IPS DF 4.7 (cell line): ENCODE measurements at regions not wholly inside any gene's neighbourhood (a gene's known extent, or its start where the extent isn't known, plus 50 kb on each side); places are given as distances from the start of the nearest gene placed in this dataset.

Source experiments
- DNase-seq: peaks from one replicate; pipeline ENCODE4 v3.0.0-alpha.2; 2013; ENCODE audit warnings: low spot score; ENCODE audit errors: extremely low read depth

DNA sequence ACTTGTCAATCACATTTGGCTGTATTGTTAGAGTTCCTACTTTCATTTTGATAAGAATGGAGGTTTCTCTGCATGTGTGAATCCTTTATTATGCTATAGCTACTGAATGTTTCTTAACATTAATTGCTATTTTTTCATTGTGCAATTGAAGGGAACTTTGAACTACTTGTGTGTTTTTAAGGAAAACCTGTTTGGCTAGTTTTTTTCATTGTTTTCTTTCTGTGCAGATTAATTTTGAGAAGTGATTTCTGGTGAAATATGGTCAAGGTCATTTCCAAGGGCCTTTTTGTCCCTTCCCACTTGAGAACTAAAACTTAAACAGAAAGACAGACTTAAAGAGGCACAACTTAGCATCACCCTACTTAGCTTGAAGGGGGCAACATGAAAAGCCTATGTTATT, 1309.2 kb upstream of the WWC1 start:
- no peak for DNase-seq

- DNase-seq: no peak
Measured at GRCh38 chr5:166991601-166992000, 1299.8 kb upstream of the WWC1 start.

GRCh38 chr5:166992108-166992507, 1299.3 kb upstream of the WWC1 start:
- no peak for DNase-seq

DNA sequence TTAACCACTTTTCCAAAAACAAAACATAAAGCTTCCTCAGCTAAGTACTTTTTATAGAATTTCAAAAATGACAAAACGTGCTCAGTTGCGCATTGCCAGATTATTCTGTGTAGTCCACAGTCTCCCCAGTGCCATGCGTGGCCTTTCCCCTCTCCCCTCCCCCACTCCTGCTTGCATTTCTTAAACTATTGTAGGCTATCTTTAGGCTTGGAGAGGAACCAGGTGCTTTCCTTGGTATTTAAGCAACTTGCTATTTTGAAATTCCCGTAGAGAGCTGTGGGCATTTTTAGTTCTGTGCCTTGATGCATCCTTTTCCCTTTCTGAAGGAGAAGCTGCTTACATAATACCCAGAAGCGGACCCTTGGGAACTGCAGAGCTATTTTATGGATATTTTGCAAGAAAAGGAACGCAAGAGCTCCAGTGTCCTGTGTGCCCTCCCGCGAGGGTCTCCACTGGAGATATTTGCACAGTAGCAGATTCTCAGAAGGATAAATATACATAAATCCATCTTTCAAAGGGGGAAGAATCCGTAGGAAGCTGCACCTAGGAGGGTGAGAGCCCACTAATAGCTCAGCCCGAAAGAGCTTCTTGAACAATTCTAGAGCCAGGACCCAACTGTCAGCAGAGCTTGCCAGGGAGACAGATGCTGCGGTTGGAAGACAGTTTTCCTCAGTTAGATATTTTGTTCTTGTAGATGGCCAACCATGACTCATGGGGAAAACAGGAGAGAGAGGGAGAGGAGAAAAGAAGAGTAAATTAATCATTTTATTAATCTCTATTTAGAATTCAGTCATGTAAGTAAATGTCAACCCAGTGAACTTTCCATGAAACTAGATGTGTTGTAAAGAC, 1298.3 kb upstream of the WWC1 start:
- no peak for DNase-seq

- DNase-seq: no peak
Measured at GRCh38 chr5:166994226-166994625, 1297.2 kb upstream of the WWC1 start.

GRCh38 chr5:167001246-167001645, 1290.2 kb upstream of the WWC1 start:
- no peak for DNase-seq

DNA sequence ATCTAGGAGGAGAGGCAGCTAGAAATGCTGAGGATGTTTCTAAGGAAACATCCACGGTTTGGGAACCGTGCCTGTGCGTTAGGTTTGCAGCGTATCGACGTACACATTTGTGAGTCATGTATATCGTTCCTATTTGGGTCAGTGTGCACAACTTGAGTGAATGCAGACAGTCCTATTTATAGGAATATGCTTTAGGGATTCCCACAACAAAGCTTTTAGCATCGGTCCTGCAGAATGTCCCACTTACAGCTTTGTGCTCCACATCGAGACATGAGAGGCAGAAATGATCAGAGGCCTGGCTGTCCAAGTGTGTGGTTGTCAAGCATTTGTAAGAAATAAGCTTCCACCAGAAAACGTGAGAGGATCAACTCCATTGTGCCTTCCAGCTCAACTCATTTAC, 1282.7 kb upstream of the WWC1 start:
- DNase-seq: no peak

- no peak for DNase-seq
Measured at GRCh38 chr5:167011196-167011595, 1280.2 kb upstream of the WWC1 start.

- DNase-seq: no peak
Measured at GRCh38 chr5:167012123-167013034, 1279.1 kb upstream of the WWC1 start.

DNA sequence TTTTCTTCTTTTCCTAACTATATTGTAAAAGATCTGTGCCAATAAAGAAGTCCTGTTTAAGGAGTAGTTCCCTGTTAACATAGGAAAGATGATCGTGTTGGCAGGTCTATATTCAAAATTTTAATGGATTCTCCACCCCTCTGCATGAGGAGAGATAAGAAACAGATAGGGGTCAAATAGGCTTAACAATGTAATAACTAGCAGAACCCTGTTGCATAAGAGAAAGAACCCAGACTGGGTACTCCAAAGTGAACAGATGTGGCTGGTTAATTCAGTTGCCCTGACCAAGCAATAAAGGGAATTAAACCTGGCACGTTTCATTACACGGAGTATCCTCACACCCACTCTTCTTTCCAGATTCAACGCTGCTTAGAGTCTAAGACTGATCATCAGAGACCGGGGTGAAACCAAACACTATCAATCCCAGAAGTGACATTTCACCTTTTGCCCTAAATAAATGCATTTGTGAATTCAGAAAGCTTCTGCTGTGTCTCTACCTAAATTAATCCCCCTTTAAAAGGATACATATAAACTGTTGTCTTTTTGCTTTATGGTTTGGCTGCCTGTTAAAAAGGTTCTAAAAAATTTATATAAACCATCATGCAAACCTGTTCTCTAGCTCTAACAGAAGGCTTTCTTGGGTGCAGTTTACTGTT, 1276.9 kb upstream of the WWC1 start:
- DNase-seq: no peak

DNA sequence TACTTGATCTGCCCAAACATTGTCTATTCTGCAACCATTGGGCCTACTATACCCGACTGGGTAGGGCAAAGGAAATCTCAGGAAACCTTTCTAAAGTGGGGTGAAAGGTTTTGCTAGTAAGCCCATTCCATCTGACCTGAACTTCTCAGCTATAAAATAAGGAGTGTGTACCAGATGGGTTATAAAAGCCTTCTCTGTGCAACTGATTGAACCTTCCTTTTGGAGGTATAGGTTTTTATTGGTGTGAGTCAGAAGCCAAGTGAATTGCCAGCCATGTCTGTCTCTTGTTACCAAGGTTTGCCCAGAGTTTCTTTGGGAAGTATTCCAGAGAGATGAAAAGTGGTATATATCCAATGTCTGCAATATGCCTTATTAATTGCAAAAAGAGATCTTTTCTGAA, 1271.0 kb upstream of the WWC1 start:
- DNase-seq: no peak

DNA sequence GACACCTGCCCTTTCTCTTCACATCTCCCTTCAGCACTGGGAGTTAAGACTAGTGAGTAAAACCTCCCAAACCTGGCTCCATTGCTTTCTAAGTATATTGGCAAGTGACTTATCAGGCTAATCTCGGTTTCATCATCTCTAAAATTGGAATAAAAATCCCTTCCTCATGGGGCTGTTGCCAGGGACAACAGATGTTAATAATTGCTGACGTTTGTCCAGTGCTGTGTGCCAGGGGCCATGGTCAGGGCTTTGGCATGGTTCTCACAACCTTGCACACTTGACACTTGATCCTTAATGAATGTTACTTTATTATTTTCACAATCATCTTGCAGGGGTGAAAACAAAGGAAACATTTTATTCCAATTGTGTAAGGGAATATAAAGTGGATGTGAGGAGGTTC, 1262.0 kb upstream of the WWC1 start:
- no peak for DNase-seq

- peak; percentile 66 for DNase-seq
Measured at GRCh38 chr5:167030500-167031120, 1260.8 kb upstream of the WWC1 start.

DNA sequence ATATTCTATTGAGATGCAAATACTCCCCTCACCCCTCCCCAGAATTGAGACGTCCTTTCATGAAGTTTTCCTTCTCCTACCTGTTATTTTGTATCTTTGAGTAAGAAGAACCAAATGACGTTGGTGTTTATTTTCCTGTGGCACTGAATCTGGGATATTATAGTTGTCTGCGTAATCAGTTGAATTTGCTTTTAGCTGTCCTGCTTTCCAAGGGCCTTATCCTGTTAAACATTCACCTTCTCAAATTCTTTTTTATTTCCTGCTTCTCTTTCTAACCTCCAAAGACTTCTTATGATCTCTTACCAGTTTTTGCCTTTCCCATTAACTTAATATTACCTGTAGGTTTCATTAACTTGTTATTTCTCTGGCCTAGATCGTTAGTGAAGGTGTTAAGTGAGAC, 1254.9 kb upstream of the WWC1 start:
- DNase-seq: no peak

DNA sequence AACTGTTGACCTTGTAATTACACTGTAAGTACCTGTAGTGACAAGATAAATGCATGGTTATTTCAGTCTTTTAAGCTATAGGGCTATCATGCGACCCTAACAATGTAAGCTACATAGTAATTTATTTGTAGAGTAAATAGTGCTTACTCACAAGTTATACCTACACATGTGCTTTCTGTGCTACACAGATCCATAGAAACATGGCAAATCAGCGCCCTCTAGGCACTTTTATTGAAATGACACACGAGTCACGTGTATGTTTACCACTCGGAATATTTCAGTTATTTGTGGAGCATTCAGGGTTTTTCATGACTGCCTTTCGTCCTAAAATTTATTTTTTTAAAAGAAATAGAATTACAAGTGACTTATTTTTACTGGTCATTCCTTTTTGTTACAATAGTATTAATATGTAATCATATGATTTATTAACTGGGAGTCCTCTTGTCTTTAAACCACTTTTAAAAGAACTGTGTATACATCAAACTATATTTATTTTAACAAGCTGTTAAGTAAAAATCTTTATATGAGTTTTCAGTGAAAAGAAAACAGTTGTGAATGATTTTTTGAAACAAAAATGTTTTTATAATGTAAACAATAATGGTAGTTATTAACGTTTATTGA, 1242.3 kb upstream of the WWC1 start:
- DNase-seq: no peak

DNA sequence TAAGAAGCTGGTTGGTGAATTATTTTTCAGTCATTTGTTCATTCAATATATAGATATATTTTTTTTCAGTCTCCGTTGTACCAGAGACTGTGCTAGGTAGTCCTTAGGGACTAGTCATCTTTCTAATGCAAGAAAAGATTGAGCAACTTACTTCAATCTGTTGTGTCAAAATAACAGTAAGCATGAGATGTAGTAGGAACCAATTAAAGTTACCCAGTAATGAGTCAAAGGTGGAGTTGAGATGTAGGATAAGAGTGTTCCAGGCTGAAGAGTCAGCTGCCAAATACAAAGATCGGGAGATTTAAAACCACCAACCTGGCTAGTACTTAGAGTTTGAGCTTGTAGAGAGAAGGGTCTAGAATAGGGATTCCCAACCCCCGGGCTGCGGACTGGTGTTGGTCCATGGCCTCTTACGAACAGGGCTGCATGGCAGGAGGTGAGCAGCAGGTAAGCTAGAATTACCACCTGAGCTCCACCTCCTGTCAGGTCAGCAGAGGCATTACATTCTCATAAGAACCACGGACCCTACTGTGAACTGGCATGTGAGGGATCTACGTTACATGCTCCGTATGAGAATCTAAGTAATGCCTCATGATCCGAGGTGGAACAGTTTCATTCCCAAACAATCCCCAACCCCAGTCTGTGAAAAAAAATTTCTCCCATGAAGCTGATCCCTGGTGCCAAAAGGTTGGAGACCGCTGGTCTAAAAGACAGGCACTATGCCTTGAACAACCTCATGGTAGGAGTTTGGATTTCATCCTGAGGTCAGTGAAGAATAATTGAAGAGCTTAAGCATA, 1241.5 kb upstream of the WWC1 start:
- DNase-seq: no peak

DNA sequence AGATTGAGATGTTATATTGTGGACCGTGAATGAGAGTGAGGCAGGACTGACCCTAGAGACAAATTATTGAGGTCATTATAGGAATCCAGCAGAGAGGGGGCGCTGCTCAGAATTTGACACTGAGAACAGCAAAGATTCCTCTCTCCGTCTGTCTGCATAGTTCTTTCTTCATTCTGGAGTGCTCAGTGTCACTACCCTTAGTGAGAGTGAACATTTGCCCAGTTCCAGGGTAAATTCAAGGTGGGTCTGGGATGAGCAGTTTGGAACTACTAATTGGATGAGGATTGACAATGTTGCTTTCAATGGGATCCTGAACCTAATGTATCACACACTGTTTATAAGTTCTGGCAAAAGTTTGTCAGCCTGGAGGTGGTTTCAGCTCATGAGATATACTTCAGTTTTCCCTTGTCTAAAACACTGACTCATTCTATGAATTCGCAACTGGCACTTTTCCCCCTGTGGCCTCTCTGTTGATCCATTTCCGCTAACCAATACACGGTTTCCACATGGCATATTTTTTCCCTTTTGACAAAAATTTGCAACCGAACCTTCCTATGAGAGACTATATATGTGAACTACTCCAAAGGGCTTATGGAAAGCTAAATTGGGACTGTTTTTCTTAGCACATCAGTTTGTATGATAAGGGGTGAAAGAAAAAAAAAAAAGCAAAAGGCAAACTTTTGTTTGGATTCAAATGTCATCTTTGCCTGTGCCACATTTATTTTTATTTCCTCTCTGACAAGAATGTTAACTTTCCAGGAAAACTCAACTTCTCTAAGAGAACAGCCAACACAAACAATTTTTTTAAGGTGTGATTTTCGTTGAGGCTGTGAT, 1240.7 kb upstream of the WWC1 start:
- DNase-seq: no peak

GRCh38 chr5:167051402-167051768, 1240.1 kb upstream of the WWC1 start:
- no peak for DNase-seq

DNA sequence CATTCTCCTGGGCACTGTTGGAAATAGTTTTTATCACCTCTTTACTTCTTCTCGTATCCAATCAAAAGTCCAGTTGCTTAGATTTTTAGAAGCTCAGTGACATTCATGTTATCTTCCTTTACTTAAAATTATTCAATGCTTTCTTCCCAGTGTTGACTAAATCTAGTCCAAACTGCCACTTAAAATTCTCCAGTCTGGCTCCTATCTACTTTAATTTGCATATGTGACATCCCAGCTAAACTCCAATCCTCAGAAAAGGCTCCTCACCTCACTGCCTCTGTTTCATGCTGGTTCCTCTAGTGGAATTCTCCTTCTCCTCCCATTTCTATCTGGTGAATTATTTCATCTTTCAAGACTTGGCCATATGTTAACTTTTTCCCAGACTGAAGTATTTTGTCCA, 1238.7 kb upstream of the WWC1 start:
- DNase-seq: no peak
